OCI-LY1 (cell line): ENCODE measurements at regions not wholly inside any gene's neighbourhood (a gene's known extent, or its start where the extent isn't known, plus 50 kb on each side); places are given as distances from the start of the nearest gene placed in this dataset.

Experiments used
- H2AFZ ChIP-seq: fragments of 200-600 bp; sonication (generic), shearing (Covaris generic); 2 replicates; pipeline ENCODE4 v1.6.0; 2014; ENCODE audit warnings: antibody characterized with exemption, mild to moderate bottlenecking, low read length
- H3F3A ChIP-seq: fragments of 200-600 bp; sonication (generic), shearing (Covaris generic); 2 replicates; pipeline ENCODE4 v1.6.0; 2014; ENCODE audit warnings: mild to moderate bottlenecking, antibody characterized with exemption, low read length, moderate library complexity; ENCODE audit not compliant: insufficient read depth
- H3K27ac ChIP-seq: fragments of 200-600 bp; sonication (generic); 2 replicates; pipeline ENCODE4 v1.5.1; 2014; ENCODE audit warnings: low read length, mixed run types, mild to moderate bottlenecking, low read depth; ENCODE audit not compliant: poor library complexity, severe bottlenecking
- H3K27me3 ChIP-seq: fragments of 200-600 bp; sonication (generic); 2 replicates; pipeline ENCODE4 v1.6.0; 2014; ENCODE audit warnings: antibody characterized with exemption, mild to moderate bottlenecking, low read length, moderate library complexity; ENCODE audit not compliant: insufficient read depth
- H3K36me3 ChIP-seq: fragments of 200-600 bp; sonication (generic); 2 replicates; pipeline ENCODE4 v1.6.1; 2014; ENCODE audit warnings: mild to moderate bottlenecking, antibody characterized with exemption, low read length, moderate library complexity, mixed read lengths; ENCODE audit not compliant: insufficient read depth
- H3K4me1 ChIP-seq: fragments of 200-600 bp; sonication (generic); 2 replicates; pipeline ENCODE4 v1.5.1; 2014; ENCODE audit warnings: mild to moderate bottlenecking, low read length, moderate library complexity; ENCODE audit not compliant: insufficient read depth, severe bottlenecking
- H3K4me2 ChIP-seq: fragments of 200-600 bp; sonication (generic), shearing (Covaris generic); 2 replicates; pipeline ENCODE4 v1.6.1; 2014; ENCODE audit warnings: low read length
- H3K4me3 ChIP-seq: fragments of 200-600 bp; sonication (generic); 2 replicates; pipeline ENCODE4 v1.5.1; 2014; ENCODE audit warnings: low read length, low read depth, mild to moderate bottlenecking, mixed read lengths; ENCODE audit not compliant: poor library complexity, severe bottlenecking
- H3K79me2 ChIP-seq: fragments of 200-600 bp; shearing (Covaris generic); 2 replicates; pipeline ENCODE4 v1.6.1; 2016; ENCODE audit warnings: mixed run types, low read length, mixed read lengths; ENCODE audit not compliant: insufficient read depth
- H3K9ac ChIP-seq: fragments of 200-600 bp; sonication (generic), shearing (Covaris generic); 2 replicates; pipeline ENCODE4 v1.6.1; 2014; ENCODE audit warnings: mild to moderate bottlenecking, low read length, mixed read lengths
- H3K9me2 ChIP-seq: fragments of 200-600 bp; sonication (generic), shearing (Covaris generic); 2 replicates; pipeline ENCODE4 v1.6.1; 2014; ENCODE audit warnings: low read depth, mild to moderate bottlenecking, low read length, mixed read lengths
- H3K9me3 ChIP-seq: fragments of 200-600 bp; shearing (Covaris generic); 2 replicates; pipeline ENCODE4 v1.6.1; 2014; ENCODE audit warnings: low read length, mixed read lengths
- H4K20me1 ChIP-seq: fragments of 200-600 bp; sonication (generic), shearing (Covaris generic); 2 replicates; pipeline ENCODE4 v1.6.0; 2016; ENCODE audit warnings: mild to moderate bottlenecking, low read length; ENCODE audit not compliant: insufficient read depth
- EZH2 ChIP-seq: fragments of 200-600 bp; sonication (generic), shearing (Covaris generic); IDR thresholded peaks from 2 replicates; pipeline ENCODE4 v1.8.0; 2017; ENCODE audit warnings: borderline replicate concordance, mixed run types, mild to moderate bottlenecking, antibody characterized with exemption, low read length, moderate library complexity, mixed read lengths
- TF ChIP-seq, protein P1 (sequence below): fragments of 200-600 bp; sonication (generic), shearing (Covaris generic); IDR thresholded peaks from 2 replicates; pipeline ENCODE4 v1.5.1; 2017; ENCODE audit warnings: mild to moderate bottlenecking, antibody characterized with exemption, low read length, moderate library complexity, mixed read lengths

- H3F3A ChIP-seq: no peaks in the 10 kb centered on the region
- H3K4me3 ChIP-seq: no peak overlapping the region
- no peaks in the 10 kb centered on the region for H3K36me3 ChIP-seq
- H3K4me2 ChIP-seq: no peak overlapping the region
- no peaks in the 10 kb centered on the region for H3K9me2 ChIP-seq
- no peaks in the 10 kb centered on the region for H3K4me1 ChIP-seq
- H3K9ac ChIP-seq: no peak overlapping the region
- H3K79me2 ChIP-seq: no peaks in the 10 kb centered on the region
- no peaks in the 10 kb centered on the region for H3K27me3 ChIP-seq
- no peak overlapping the region for H2AFZ ChIP-seq
- H3K27ac ChIP-seq: no peak overlapping the region
- TF ChIP-seq EZH2: no peak
- TF ChIP-seq, protein P1, sequence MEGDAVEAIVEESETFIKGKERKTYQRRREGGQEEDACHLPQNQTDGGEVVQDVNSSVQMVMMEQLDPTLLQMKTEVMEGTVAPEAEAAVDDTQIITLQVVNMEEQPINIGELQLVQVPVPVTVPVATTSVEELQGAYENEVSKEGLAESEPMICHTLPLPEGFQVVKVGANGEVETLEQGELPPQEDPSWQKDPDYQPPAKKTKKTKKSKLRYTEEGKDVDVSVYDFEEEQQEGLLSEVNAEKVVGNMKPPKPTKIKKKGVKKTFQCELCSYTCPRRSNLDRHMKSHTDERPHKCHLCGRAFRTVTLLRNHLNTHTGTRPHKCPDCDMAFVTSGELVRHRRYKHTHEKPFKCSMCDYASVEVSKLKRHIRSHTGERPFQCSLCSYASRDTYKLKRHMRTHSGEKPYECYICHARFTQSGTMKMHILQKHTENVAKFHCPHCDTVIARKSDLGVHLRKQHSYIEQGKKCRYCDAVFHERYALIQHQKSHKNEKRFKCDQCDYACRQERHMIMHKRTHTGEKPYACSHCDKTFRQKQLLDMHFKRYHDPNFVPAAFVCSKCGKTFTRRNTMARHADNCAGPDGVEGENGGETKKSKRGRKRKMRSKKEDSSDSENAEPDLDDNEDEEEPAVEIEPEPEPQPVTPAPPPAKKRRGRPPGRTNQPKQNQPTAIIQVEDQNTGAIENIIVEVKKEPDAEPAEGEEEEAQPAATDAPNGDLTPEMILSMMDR: no peak
- no peaks in the 10 kb centered on the region for H3K9me3 ChIP-seq
- H4K20me1 ChIP-seq: no peaks in the 10 kb centered on the region
Observed at GRCh38 chr4:177960566-177960965, 518.3 kb upstream of the AGA start.

- H3F3A ChIP-seq: no peaks in the 10 kb centered on the region
Observed at GRCh38 chr4:177961761-177962380, 519.6 kb upstream of the AGA start.

GRCh38 chr4:177964061-177964460 lies 521.8 kb upstream of the AGA start:
- no peak overlapping the region for H2AFZ ChIP-seq
- no peaks in the 10 kb centered on the region for H4K20me1 ChIP-seq
- H3F3A ChIP-seq: no peaks in the 10 kb centered on the region
- no peaks in the 10 kb centered on the region for H3K9me3 ChIP-seq
- H3K36me3 ChIP-seq: no peaks in the 10 kb centered on the region
- no peaks in the 10 kb centered on the region for H3K79me2 ChIP-seq
- no peak overlapping the region for H3K4me3 ChIP-seq
- no peak overlapping the region for H3K9ac ChIP-seq
- no peak overlapping the region for H3K4me2 ChIP-seq
- no peak overlapping the region for H3K27ac ChIP-seq
- no peaks in the 10 kb centered on the region for H3K4me1 ChIP-seq
- TF ChIP-seq, protein P1: no peak
- no peak for TF ChIP-seq EZH2
- no peaks in the 10 kb centered on the region for H3K9me2 ChIP-seq
- H3K27me3 ChIP-seq: no peaks in the 10 kb centered on the region

More at GRCh38 chr4:177961761-177962380, 519.6 kb upstream of the AGA start:
- Histone ChIP-seq H3K4me1 (no peaks in the 10 kb centered on the region), H3K9me2 (no peaks in the 10 kb centered on the region), H3K4me2 (no peak overlapping the region), H3K27ac (no peak overlapping the region), H4K20me1 (no peaks in the 10 kb centered on the region), H3K27me3 (no peaks in the 10 kb centered on the region), H3K4me3 (no peak overlapping the region), H2AFZ (no peak overlapping the region), H3K9ac (no peak overlapping the region), H3K9me3 (no peaks in the 10 kb centered on the region), H3K79me2 (no peaks in the 10 kb centered on the region), H3K36me3 (no peaks in the 10 kb centered on the region)
- TF ChIP-seq, protein P1: no peak
- TF ChIP-seq EZH2: no peak
